Right ventricle myocardium inferior (tissue), 1 donor: ENCODE measurements at regions not wholly inside any gene's neighbourhood (a gene's known extent, or its start where the extent isn't known, plus 50 kb on each side); places are given as distances from the start of the nearest gene placed in this dataset.

Experiments
- ATAC-seq: fragments of 200-7000 bp; cut with Tn5 transposase; one replicate; pipeline ENCODE4 v1.9.1; 2020; ENCODE audit warnings: mild to moderate bottlenecking, moderate library complexity
- DNase-seq: peaks from one replicate; pipeline ENCODE4 v3.0.0; 2021; ENCODE audit errors: missing footprints
- intact Hi-C: fragments of 100-400 bp; cut with DNase I; formaldehyde crosslinking; loops from one replicate; pipeline ENCODE4 v1.11.0; 2022
- donor health status: DM: no; HTN: yes; CAD: no; lungs with severe emphysema.

DNA sequence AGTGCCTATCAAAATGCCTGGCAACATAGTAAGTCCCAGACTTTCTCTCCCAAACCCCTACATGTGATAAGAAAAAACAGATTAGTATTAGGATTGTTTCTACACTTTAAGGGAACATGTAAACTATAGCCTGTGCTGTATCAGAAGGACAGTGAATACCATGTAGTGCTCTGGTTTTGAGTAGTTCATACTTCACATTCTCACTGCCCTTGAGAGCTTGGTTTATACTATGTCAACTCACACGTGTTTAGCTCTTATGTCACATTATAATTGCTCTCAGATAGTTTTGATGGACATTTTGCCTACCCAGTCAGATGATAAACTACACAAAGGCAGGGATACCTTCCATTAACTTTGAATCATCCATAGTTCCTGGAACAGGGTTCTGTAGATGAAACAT, 58.0 kb upstream of the PGRMC2 start:
- no peak for ATAC-seq
- no peak for DNase-seq
- intact Hi-C loops = no loop called here

DNA sequence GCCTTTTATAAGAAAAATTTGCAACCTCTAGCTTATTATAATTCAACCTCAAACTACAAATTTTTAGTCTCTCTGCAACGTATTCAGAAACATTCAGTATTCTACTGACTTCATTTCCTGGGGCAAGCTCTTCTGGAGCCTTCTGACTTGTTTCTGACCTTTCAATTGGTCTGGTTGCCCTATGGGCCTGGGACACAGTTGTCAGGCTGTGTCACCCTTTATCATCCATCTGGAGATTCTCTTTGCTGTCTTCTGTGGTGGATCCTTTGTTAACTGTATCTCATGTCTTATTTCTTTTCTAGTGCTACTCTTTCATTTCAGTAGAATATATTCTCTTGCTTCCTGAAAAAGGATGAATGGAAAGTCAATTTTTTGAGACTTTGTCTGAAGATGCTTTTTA, 55.1 kb upstream of the PGRMC2 start:
- DNase-seq (no peak), ATAC-seq (no peak)
- intact Hi-C loops = no loop called here

DNA sequence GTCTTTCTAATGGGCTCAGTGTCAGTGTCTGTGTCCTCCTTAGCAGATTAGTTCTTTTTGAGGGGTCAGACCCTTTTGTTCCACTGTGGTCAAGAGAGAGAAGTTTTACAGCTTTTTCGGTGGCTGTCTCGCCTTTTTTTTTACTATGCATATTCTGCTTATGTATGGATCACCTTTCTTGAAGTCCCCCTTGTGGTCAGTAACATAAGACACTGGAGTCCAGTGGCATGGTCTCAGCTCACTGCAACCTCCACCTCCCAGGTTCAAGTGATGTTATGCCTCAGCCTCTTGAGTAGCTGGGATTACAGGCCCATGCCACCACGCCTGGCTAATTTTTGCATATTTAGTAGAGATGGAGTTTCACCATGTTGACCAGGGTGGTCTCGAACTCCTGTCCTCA, 54.0 kb upstream of the PGRMC2 start:
- ATAC-seq = no peak
- DNase-seq = no peak
- intact Hi-C loops = no loop called here

DNA sequence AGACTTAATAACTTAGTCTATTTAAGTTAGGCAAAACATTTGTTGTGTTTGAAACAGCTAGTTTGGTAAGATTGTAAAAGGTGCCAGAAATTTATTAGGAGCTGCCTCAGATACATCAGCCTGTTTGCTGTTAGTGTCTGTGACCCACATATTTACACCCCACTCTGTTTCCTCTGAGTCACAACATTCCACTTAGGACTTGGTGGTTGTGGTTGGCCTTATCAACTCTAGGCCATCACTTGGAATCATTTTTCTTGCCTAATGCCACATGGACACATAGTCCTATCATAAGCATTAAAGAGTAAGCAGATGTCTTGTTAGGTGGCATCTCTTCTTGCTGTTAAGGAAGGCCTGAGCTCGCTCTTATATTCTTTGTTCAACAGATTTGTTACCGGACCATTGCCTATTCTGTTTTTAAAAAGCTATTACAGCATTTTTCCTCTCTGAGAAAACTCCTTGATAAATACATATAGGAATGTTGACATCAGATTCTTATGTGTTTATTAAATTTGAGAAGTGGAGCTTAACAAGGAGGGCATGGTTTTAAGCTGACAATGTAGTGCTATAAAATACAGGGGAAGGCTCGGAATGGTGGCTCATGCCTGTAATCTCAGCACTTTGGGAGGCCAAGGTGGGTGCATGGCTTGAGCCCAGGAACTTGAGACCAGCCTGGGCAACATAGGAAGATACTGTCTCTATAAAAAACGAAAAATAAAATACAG, 51.2 kb upstream of the PGRMC2 start:
- DNase-seq (no peak), ATAC-seq (no peak)
- intact Hi-C loops = no loop called here

DNA sequence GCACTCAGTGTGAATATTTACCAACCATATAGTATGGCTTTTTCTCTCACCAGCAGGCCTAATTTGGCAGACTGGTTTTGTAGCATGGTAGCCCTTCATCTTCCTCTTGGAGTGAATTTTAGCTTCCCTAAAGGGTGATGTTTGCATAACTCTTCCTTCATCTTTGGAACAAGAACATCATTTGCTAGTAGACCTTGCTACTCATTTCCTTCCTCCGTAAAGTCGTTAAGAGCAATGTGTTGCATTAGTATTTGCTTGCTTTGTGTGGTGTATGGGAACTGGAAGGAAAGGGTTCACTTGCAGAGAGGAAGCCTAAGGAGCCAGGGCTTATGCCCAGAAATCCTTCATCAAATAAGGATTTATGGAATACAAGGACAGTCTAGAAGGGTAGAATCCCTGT, 50.2 kb upstream of the PGRMC2 start:
- intact Hi-C loops = no loop called here
- no peak for DNase-seq
- ATAC-seq = no peak
